HG03460 (cell line): ENCODE measurements at regions not wholly inside any gene's neighbourhood (a gene's known extent, or its start where the extent isn't known, plus 50 kb on each side); places are given as distances from the start of the nearest gene placed in this dataset.
"Not testable (repeated sequence)": the region's sequence is repeated elsewhere in the genome, so short reads cannot be mapped to it uniquely, and the experiment has no call there.

Experiments used
- ATAC-seq: cut with Tn5 transposase; IDR thresholded peaks from one replicate; pipeline ENCODE4 v1.9.1; 2021; ENCODE audit not compliant: unreplicated experiment

DNA sequence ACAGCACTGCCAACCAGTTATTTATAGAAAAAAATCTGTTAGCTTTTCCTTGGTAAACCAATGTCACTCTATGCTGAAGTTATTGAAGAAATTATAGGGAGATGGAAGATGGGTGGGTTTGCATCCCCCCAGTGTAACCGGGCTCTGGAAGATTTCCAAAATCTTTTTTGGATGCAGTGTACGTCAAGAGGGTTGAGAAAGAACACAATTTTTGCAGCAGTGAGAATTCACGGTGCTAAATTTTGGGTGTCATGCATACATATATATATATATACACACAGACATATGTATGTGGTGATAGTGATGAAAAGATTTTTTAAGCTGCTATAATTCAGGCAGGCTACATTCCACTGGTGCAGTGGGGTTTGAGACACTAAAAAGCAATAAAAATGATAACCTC is 91.4 kb upstream of the MAGI3 start:
- no peak for ATAC-seq

DNA sequence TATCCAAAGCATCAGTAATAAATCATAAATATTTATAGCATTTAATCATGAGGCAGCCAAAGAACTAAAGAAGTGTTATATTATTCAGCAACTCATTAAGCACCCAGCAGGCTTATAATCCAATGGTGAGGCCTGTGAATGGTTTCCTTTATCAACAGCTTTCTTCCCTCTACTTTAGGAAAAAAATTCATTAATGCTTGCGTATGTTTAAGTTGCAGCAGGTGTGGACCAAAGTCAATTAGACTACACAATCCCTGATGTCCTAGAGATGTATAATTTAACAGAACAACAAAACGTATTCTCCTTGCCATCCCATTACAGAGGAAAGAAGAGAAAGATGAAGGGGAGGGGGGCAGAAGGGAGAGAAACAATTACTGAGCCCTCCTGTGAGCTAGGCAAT is 87.7 kb upstream of the MAGI3 start:
- ATAC-seq: no peak

DNA sequence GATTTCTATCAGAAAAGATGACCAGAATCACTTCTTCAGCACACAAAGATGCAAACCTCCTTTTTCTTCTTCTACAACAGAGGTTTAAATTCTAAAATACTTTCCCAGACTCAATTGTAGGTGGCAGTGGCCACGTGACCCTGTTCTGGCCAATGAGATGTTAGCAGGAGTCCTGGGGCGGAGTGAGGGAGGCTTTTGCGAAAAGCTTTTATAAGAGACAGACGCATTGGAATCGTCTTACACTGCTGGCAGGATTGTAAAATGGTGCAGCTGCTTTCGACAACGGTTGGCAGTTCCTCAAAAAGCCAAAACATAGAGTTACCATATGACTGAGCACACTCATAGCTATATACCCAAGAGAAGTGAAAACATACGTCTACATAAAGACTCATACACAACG is 87.0 kb upstream of the MAGI3 start:
- ATAC-seq: no peak

DNA sequence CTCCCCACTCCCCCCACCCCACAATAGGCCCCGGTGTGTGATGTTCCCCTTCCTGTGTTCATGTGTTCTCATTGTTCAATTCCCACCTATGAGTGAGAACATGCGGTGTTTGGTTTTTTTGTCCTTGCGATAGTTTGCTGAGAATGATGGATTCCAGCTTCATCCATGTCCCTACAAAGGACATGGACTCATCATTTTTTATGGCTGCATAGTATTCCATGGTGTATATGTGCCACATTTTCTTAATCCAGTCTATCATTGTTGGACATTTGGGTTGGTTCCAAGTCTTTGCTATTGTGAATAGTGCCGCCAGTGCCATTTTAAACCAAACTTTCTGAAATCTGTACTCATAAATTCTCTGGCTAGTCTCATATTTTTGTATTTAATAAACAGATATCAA is 85.3 kb upstream of the MAGI3 start:
- ATAC-seq: not testable (repeated sequence)

DNA sequence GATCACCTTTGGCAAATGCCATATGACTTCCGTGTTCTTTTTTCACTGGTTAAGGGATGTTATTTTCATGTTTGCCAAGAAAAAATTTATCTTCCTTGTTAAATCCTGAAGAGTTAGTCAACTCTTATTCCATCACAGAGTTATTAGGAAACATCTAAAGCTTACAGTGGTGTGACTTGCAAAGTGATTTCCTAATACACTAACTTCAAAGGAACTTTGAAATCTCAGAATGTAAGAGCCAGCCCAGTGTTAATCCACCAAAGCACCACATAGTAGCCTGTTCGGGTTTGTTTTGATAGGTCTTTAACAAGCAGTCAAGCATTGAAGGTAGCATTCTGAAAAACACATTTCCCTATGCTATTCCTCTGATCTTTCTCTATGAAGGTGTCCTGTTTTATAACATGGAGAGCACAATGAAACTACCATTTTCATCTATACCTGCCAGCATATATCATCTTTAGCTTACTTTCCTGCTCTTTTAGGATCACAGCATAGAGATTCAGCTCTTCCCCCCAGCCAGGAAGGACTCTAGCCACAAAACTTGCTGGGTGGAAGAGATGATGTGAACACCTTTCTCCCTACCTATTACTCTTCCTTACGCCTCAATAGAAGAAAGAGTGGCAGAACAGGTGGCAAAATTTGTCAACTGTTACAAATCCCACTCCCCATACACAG is 82.4 kb upstream of the MAGI3 start:
- ATAC-seq: no peak

DNA sequence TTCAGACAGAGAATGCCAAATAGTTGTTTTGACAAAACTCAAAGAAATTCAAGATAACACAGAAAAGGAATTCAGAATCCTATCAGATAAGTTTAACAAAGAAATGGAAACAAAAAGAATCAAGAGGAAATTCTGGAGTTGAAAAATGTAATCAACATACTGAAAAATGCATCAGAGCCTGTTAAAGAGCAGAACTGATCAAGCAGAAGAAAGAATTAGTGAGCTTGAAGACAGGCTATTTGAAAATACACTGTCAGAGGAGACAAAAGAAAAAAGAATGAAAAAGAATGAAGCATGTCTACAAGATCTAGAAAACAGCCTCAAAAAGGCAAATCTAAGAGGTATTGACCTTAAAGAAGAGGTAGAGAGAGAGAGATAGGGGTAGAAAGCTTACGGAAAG is 77.7 kb upstream of the MAGI3 start:
- not testable (repeated sequence) for ATAC-seq

DNA sequence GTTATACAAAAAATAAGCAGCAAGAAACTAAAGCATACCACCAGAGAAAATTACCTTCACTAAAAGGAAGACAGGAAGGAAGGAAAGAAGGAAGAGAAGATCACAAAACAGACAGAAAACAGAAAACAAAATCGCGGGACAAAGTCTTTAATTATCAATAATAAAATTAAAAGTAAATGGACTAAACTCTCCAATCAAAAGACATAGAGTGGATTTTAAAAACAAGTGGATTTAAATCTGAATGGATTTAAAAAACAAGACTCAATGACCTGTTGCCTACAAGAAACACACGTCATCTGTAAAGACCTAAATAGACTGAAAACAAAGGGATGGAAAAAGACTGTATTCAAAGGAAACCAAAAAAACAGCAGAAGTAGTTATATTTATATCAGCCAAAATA is 75.7 kb upstream of the MAGI3 start:
- ATAC-seq: no peak

DNA sequence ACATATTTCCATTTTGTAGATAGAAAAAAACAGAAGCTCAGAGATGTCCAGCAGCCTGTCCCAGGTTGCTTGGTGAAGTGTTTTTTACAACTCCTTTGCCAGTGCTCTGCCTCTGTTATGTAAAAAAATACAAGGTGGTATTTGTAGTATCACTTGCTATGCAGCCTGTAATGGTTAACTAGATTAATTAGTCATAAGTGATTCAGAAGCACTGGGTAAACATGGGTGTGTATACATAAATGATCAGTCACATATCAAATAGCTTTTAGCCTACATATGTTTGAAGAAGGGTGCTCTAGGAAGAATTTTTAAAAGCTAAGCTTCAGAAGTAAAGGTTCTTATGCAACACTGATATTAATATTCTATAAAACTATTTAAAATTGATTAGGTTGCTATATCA is 70.0 kb upstream of the MAGI3 start:
- no peak for ATAC-seq

DNA sequence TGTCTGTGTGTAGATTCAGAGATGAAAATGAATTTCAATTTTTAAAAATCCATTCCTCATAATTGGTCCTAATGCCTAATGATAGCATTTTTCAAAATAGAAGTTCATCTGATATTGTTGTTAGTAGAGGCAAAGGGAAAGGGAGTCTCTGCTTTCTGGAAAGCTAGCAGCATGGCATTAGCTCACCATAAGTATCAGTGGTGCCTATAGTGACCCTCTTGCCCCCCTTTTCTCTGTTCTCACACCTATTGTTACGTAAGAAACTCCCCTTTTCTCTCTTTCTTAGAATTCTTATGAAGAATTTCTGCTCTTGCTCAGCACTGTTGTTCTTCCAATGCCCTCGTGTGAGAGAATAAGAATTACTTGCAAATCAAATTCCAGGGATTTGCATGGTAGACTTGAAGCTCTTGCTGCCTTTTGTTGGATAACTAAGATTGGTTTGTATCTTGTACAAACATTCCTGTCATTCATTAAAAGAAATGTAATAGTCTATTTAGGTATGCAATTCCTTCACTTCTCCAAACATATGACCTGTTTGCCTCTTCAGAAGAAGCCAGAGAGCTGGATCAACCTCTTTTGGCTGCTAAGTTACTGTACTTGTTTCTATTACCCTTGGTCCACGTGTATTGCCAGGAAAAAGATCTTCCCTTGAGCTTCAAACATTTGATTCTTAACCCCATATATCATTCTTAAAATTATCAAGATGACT is 69.2 kb upstream of the MAGI3 start:
- ATAC-seq: no peak

DNA sequence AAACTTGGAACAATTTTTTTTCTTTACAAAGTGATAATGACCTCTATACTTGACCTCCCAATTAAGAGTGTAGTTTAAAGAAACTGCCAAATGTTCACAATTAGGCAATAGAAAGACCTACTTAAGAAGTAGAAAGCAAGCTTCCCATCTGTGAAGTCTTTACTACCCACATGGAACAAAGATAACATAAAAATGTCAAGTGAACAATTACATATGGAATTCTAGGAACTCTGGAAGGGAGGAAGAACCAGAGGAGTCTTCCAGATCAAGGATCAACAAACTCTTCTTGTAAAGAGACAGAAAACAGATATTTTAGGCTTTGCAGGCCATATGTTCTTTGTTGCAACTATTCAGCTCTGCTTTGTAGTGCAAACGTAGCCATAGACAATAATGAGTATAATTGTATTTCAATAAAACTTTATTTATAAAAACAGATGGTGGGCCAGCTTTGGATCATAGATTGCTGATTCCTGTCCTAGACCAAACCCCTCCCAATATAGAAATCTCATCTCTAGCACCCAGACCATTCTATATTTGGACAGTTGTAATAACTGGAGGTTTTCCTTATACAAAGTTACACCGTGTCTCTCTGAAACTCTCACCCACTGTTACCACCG is 68.4 kb upstream of the MAGI3 start:
- no peak for ATAC-seq

DNA sequence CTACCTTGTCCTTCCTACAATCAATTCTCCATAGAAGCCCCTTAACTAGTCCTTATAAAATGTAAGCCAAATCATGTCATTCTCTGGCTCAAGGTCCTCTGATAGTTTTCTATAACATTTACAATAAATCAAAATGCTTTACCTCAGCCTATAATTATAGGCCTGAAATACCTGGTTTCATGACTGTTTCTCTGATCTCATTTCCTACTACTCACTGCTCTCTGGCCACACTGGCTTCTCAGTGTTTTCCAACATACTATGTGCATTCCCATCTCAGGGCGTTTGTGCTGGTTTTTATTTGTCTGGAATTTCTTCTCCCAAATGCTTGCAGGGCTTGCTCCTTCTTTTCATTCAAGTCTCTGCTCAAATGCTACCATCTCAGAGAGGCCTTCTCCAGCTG is 67.9 kb upstream of the MAGI3 start:
- ATAC-seq: no peak

DNA sequence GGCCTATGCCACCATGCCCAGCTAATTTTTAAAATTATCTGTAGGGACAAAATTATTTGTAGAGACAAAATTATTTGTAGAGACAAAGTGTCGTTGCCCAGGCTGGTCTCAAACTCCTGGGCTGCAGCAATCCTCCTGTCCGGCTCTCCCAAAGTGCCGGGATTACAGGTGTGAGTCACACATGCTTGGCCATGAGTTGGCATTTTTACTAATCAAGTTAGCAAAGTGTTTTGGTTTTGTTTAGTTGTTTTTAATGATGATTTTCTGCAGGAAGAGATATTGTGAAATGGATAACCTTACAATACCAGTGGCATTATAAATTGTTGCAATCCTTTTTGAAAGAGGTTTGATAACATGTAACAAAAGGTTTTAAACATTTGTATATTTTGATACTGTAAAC is 65.3 kb upstream of the MAGI3 start:
- ATAC-seq: no peak

DNA sequence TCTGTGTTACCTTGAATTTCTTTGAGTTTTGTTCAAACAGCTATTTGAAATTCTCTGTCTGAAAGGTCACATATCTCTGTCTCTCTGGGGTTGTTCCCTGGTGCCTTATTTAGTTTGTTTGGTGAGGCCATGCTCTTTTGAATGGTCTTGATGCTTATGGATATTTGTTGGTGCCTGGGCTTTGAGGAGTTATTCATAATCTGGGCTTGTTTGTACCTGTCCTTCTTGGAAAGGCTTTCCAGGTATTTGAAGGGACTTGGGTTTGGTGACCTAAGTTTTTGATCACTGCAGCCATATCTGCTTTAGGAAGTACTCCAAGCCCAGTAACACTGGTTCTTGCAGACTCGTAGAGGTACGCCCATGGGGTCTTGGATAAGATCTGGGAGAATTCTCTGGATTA is 63.3 kb upstream of the MAGI3 start:
- ATAC-seq: no peak

DNA sequence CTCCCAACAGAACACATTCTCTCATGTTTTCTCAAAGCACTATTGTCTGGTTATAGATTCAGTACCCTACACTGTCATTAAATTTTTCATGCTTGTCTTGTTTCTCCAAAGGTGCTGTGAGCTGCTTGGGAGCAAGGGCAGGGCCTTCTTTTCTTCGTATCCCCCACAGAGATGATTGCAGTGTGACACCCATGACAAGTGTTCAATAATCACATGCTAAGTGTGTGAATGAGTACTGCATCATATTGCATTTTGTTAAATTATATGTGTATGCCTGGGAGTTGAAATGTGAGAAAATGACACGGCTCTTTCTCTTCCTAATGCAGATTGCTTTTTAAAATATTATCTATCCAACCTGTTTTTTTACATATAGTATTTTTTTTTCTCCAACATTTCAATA is 57.3 kb upstream of the MAGI3 start:
- no peak for ATAC-seq

DNA sequence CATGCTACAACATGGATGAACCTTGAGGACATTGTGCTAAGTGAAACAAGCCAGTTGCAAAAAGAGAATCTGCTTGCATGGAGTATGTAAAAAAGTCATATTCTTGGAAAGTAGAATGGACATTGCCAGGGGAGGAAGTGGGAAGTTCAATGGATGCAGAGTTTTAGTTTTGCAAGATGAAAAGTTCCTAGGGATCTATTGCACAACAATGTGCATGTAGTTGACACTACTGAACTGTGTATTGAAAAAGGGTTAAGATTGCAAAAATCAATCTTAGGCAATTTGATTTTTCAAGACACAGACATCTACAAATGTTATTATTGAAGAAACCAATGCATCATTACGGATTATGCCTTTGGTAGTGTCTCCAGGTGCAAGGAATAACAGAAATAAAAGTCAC is 50.3 kb upstream of the MAGI3 start:
- ATAC-seq: no peak
